ENCODE measurements at regions not wholly inside any gene's neighbourhood (a gene's known extent, or its start where the extent isn't known, plus 50 kb on each side); places are given as distances from the start of the nearest gene placed in this dataset.

GRCh38 chrX:69089203-69089602 is 76.0 kb downstream of the PJA1 start:
- TF ChIP-seq MXI1 (IDR thresholded peaks at IDR 0.05; ENCODE audit: borderline replicate concordance, low read depth, low read length) (no peak), POLR2A (IDR thresholded peaks at IDR 0.05; ENCODE audit: low read depth, low read length) (no peak), MAFK (IDR thresholded peaks at IDR 0.05; ENCODE audit: low read depth, low read length) (no peak), CEBPB (IDR thresholded peaks at IDR 0.05; ENCODE audit: low read depth, low read length) (no peak), SMC3 (IDR thresholded peaks at IDR 0.05; ENCODE audit: low read depth, low read length) (no peak), RFX5 (IDR thresholded peaks at IDR 0.05; ENCODE audit: low read depth, low read length) (no peak), BHLHE40 (IDR thresholded peaks at IDR 0.05; ENCODE audit: low read depth, low read length) (no peak), CHD1 (IDR thresholded peaks at IDR 0.05; ENCODE audit: low read depth, low read length) (no peak), RAD21 (IDR thresholded peaks at IDR 0.05; ENCODE audit: low read length) (no peak)
- TF ChIP-seq, protein P1, sequence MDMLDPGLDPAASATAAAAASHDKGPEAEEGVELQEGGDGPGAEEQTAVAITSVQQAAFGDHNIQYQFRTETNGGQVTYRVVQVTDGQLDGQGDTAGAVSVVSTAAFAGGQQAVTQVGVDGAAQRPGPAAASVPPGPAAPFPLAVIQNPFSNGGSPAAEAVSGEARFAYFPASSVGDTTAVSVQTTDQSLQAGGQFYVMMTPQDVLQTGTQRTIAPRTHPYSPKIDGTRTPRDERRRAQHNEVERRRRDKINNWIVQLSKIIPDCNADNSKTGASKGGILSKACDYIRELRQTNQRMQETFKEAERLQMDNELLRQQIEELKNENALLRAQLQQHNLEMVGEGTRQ (IDR thresholded peaks at IDR 0.05; ENCODE audit: low read depth, low read length), result no peak
- TF ChIP-seq, protein P2, sequence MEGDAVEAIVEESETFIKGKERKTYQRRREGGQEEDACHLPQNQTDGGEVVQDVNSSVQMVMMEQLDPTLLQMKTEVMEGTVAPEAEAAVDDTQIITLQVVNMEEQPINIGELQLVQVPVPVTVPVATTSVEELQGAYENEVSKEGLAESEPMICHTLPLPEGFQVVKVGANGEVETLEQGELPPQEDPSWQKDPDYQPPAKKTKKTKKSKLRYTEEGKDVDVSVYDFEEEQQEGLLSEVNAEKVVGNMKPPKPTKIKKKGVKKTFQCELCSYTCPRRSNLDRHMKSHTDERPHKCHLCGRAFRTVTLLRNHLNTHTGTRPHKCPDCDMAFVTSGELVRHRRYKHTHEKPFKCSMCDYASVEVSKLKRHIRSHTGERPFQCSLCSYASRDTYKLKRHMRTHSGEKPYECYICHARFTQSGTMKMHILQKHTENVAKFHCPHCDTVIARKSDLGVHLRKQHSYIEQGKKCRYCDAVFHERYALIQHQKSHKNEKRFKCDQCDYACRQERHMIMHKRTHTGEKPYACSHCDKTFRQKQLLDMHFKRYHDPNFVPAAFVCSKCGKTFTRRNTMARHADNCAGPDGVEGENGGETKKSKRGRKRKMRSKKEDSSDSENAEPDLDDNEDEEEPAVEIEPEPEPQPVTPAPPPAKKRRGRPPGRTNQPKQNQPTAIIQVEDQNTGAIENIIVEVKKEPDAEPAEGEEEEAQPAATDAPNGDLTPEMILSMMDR (conservative IDR thresholded peaks at IDR 0.05; ENCODE audit: low read depth, low read length), result no peak

Measured in IMR-90 (cell line).